Stomach smooth muscle (tissue), 2 donors: ENCODE measurements at regions not wholly inside any gene's neighbourhood (a gene's known extent, or its start where the extent isn't known, plus 50 kb on each side); places are given as distances from the start of the nearest gene placed in this dataset.
"Not testable (repeated sequence)": the region's sequence is repeated elsewhere in the genome, so short reads cannot be mapped to it uniquely, and the experiment has no call there.

ENCODE experiments used
- H3K27ac ChIP-seq: one replicate; pipeline ENCODE4 v1.7.0; 2013; ENCODE audit warnings: mild to moderate bottlenecking, low read length, inconsistent platforms
- H3K27me3 ChIP-seq, 2 donors: one replicate each; pipeline ENCODE4 v1.7.0; 2013; ENCODE audit warnings: low read length in 2 of 2; ENCODE audit not compliant: insufficient read depth in 2 of 2, control insufficient read depth in 1 of 2
- H3K36me3 ChIP-seq, 2 donors: one replicate each; pipeline ENCODE4 v1.7.0; 2013; ENCODE audit warnings: low read length in 2 of 2; ENCODE audit not compliant: control insufficient read depth in 2 of 2, insufficient read depth in 2 of 2
- H3K4me1 ChIP-seq: one replicate; pipeline ENCODE4 v1.7.0; 2013; ENCODE audit warnings: low read length; ENCODE audit not compliant: control insufficient read depth, insufficient read depth
- H3K4me3 ChIP-seq, 2 donors: one replicate each; pipeline ENCODE4 v1.7.0; 2013; ENCODE audit warnings: low read length in 2 of 2
- H3K9ac ChIP-seq, 2 donors: one replicate each; pipeline ENCODE4 v1.7.0; 2013; ENCODE audit warnings: low read length in 2 of 2, mild to moderate bottlenecking in 1 of 2
- H3K9me3 ChIP-seq, 2 donors: one replicate each; pipeline ENCODE4 v1.7.0; 2013; ENCODE audit warnings: low read length in 2 of 2; ENCODE audit not compliant: control insufficient read depth in 2 of 2
- donor health status: healthy.
- donor health status: Pancreatic carcinoma.

GRCh38 chr18:14415399-14415798, 128.0 kb downstream of the POTEC start:
- not testable (repeated sequence) for H3K9ac ChIP-seq, H3K27ac ChIP-seq, H3K27me3 ChIP-seq, H3K4me3 ChIP-seq, H3K36me3 ChIP-seq, H3K4me1 ChIP-seq, H3K9me3 ChIP-seq

GRCh38 chr18:14395533-14395932, 147.9 kb downstream of the POTEC start:
- H3K27me3 ChIP-seq, H3K9me3 ChIP-seq, H3K9ac ChIP-seq, H3K4me3 ChIP-seq, H3K36me3 ChIP-seq, H3K27ac ChIP-seq, H3K4me1 ChIP-seq: not testable (repeated sequence)

GRCh38 chr18:14393563-14394103, 149.8 kb downstream of the POTEC start:
- not testable (repeated sequence) for H3K36me3 ChIP-seq, H3K27me3 ChIP-seq, H3K4me3 ChIP-seq, H3K4me1 ChIP-seq, H3K27ac ChIP-seq, H3K9ac ChIP-seq, H3K9me3 ChIP-seq

- H3K27ac ChIP-seq, H3K36me3 ChIP-seq, H3K9ac ChIP-seq, H3K4me3 ChIP-seq, H3K9me3 ChIP-seq, H3K27me3 ChIP-seq, H3K4me1 ChIP-seq: not testable (repeated sequence)
Observed at GRCh38 chr18:14392604-14393003, 150.8 kb downstream of the POTEC start.

GRCh38 chr18:14384961-14385360, 158.4 kb downstream of the POTEC start:
- H3K9ac ChIP-seq, H3K4me3 ChIP-seq, H3K27ac ChIP-seq, H3K9me3 ChIP-seq, H3K4me1 ChIP-seq, H3K36me3 ChIP-seq, H3K27me3 ChIP-seq: not testable (repeated sequence)

- H3K4me3 ChIP-seq, H3K9ac ChIP-seq, H3K4me1 ChIP-seq, H3K9me3 ChIP-seq, H3K27me3 ChIP-seq, H3K36me3 ChIP-seq, H3K27ac ChIP-seq: not testable (repeated sequence)
Observed at GRCh38 chr18:14382666-14383065, 160.7 kb downstream of the POTEC start.

- not testable (repeated sequence) for H3K4me3 ChIP-seq, H3K27me3 ChIP-seq
Observed at GRCh38 chr18:14379489-14379888, 163.9 kb downstream of the POTEC start.

GRCh38 chr18:14378376-14378775, 165.0 kb downstream of the POTEC start:
- H3K36me3 ChIP-seq, H3K4me1 ChIP-seq, H3K27me3 ChIP-seq, H3K27ac ChIP-seq, H3K9me3 ChIP-seq, H3K4me3 ChIP-seq, H3K9ac ChIP-seq: not testable (repeated sequence)

More at GRCh38 chr18:14379489-14379888, 163.9 kb downstream of the POTEC start:
- H3K27ac ChIP-seq, H3K9me3 ChIP-seq, H3K4me1 ChIP-seq, H3K36me3 ChIP-seq, H3K9ac ChIP-seq: not testable (repeated sequence)

- H3K9ac ChIP-seq, H3K27ac ChIP-seq, H3K9me3 ChIP-seq, H3K27me3 ChIP-seq, H3K4me1 ChIP-seq, H3K36me3 ChIP-seq, H3K4me3 ChIP-seq: not testable (repeated sequence)
Observed at GRCh38 chr18:14361346-14361745, 182.1 kb downstream of the POTEC start.

- not testable (repeated sequence) for H3K4me3 ChIP-seq, H3K4me1 ChIP-seq, H3K27ac ChIP-seq, H3K9ac ChIP-seq, H3K27me3 ChIP-seq, H3K36me3 ChIP-seq, H3K9me3 ChIP-seq
Observed at GRCh38 chr18:14357553-14358297, 185.7 kb downstream of the POTEC start.

GRCh38 chr18:14342170-14342569, 201.2 kb downstream of the POTEC start:
- not testable (repeated sequence) for H3K36me3 ChIP-seq, H3K9me3 ChIP-seq, H3K4me1 ChIP-seq, H3K27me3 ChIP-seq, H3K4me3 ChIP-seq, H3K9ac ChIP-seq, H3K27ac ChIP-seq
